22Rv1 (cell line): ENCODE measurements at regions not wholly inside any gene's neighbourhood (a gene's known extent, or its start where the extent isn't known, plus 50 kb on each side); places are given as distances from the start of the nearest gene placed in this dataset.

Experiments
- CTCF ChIP-seq: fragments of 450-650 bp; IDR thresholded peaks from 2 replicates; pipeline ENCODE4 v1.5.1; 2017; ENCODE audit warnings: mild to moderate bottlenecking
- ZFX ChIP-seq: fragments of 450-650 bp; IDR thresholded peaks from 2 replicates; pipeline ENCODE4 v1.6.1; 2017; ENCODE audit warnings: antibody characterized with exemption, borderline replicate concordance

- no peak for TF ChIP-seq CTCF
- TF ChIP-seq ZFX, result no peak
Measured at GRCh38 chr2:57878171-57878865, 168.3 kb upstream of the VRK2 start.
